GM10266 (cell line): ENCODE measurements at regions not wholly inside any gene's neighbourhood (a gene's known extent, or its start where the extent isn't known, plus 50 kb on each side); places are given as distances from the start of the nearest gene placed in this dataset.

Source experiments
- DNase-seq: peaks from one replicate; pipeline ENCODE4 v3.0.0; 2012; ENCODE audit errors: extremely low spot score
- CTCF ChIP-seq: IDR thresholded peaks from 2 replicates; pipeline ENCODE4 v1.5.1; 2012; ENCODE audit warnings: mild to moderate bottlenecking, low read depth; ENCODE audit not compliant: control insufficient read depth, insufficient read depth; ENCODE audit errors: missing control alignments

GRCh38 chr10:83367036-83367435 is 772.3 kb upstream of the GHITM start:
- no peak for TF ChIP-seq CTCF
- no peak for DNase-seq

- TF ChIP-seq CTCF = no peak
- DNase-seq = no peak
These were observed 767.4 kb upstream of the GHITM start for GRCh38 chr10:83371696-83372490.

GRCh38 chr10:83372646-83373045 is 766.7 kb upstream of the GHITM start:
- no peak for DNase-seq
- TF ChIP-seq CTCF = no peak

- peak; percentile 5 for DNase-seq
- peak; percentile 18 for TF ChIP-seq CTCF
These were observed 765.6 kb upstream of the GHITM start for GRCh38 chr10:83373671-83374070.

- TF ChIP-seq CTCF = no peak
- DNase-seq = no peak
These were observed 764.6 kb upstream of the GHITM start for GRCh38 chr10:83374741-83375140.

GRCh38 chr10:83375274-83375673 is 764.0 kb upstream of the GHITM start:
- no peak for TF ChIP-seq CTCF
- DNase-seq = no peak

GRCh38 chr10:83397806-83398205 is 741.5 kb upstream of the GHITM start:
- TF ChIP-seq CTCF = no peak

More at GRCh38 chr10:83397806-83398205, 741.5 kb upstream of the GHITM start:
- DNase-seq = no peak
